GM13976 (cell line): ENCODE measurements at regions not wholly inside any gene's neighbourhood (a gene's known extent, or its start where the extent isn't known, plus 50 kb on each side); places are given as distances from the start of the nearest gene placed in this dataset.

ENCODE experiments used
- DNase-seq: peaks from one replicate; pipeline ENCODE4 v3.0.0; 2012; ENCODE audit warnings: low spot score
- CTCF ChIP-seq: IDR thresholded peaks from 2 replicates; pipeline ENCODE4 v1.5.1; 2012; ENCODE audit warnings: borderline replicate concordance, mild to moderate bottlenecking; ENCODE audit not compliant: insufficient read depth; ENCODE audit errors: extremely low read depth, missing control alignments, control extremely low read depth
- in situ Hi-C: fragments of 300-500 bp; cut with MboI; formaldehyde crosslinking; loops from one replicate; pipeline ENCODE4 v1.12.0; 2022; ENCODE audit warnings: low sequenced_read_pairs, mixed read lengths, inconsistent platforms; ENCODE audit not compliant: unreplicated experiment

DNA sequence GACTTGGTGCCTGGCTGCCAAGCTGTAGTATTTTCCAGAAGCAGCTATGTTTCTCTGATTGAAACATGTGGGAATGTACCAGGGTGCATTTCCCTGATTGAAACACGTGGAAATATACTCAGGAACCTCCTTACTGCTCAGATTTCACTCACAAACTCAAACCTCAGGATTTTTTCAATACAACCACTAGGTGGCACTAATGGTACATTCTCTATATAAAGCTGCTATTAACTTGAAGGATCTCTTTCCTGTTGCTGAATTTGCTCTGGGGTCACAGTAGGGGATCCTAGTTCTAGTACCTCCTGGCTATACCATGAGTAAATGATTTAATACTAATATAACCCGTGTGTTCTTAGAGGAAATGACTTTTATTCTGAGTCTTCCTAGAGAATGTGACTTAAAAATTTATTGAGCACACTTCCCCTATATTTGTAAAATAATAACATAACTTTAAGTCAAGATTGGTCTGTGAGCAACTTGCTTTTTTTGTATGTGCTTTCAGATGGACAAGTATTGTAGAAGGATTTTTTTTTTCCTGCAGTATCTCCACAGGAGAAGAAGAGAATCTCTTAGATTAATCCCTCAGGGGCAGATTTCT, 173.8 kb upstream of the MIS18BP1 start:
- DNase-seq: peak; percentile 28
- peak; percentile 32 for TF ChIP-seq CTCF
- in situ Hi-C loops: no loop called here

- no peak for DNase-seq
- in situ Hi-C loops: no loop called here
- TF ChIP-seq CTCF: no peak
Measured at GRCh38 chr14:45406942-45407341, 153.9 kb upstream of the MIS18BP1 start.

- no peak for DNase-seq
- in situ Hi-C loops: no loop called here
- no peak for TF ChIP-seq CTCF
Measured at GRCh38 chr14:45400950-45401640, 148.1 kb upstream of the MIS18BP1 start.

GRCh38 chr14:45400509-45400908, 147.5 kb upstream of the MIS18BP1 start:
- DNase-seq: no peak
- in situ Hi-C loops: no loop called here
- TF ChIP-seq CTCF: no peak

DNA sequence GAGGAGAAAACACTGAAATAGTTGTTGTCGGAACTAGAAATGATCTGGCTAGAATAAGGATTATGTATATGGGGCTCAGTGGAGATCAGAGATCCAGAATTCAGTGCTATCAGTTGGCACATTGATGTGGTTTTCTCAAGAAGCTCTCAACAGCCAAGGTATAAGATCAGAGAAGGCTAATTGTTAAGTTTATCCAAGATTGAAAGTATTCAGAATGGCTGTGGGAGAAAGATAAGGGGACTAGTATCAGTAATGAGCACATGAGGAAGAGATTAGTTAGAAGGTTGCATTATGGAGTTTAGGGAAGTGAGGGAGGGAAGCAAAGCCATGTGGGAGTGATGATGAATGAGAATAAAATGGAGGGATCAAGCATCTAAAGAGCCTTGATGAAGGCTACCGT, 128.1 kb upstream of the MIS18BP1 start:
- TF ChIP-seq CTCF: no peak
- no peak for DNase-seq
- in situ Hi-C loops: no loop called here

- in situ Hi-C loops: no loop called here
- TF ChIP-seq CTCF: no peak
- no peak for DNase-seq
Measured at GRCh38 chr14:45377166-45377565, 124.2 kb upstream of the MIS18BP1 start.
